GDM1 (cell line): ENCODE measurements at regions not wholly inside any gene's neighbourhood (a gene's known extent, or its start where the extent isn't known, plus 50 kb on each side); places are given as distances from the start of the nearest gene placed in this dataset.

ENCODE experiments used
- DNase-seq: peaks from one replicate; lab custom pipeline; 2025; lab: John Stamatoyannopoulos, UW

DNA sequence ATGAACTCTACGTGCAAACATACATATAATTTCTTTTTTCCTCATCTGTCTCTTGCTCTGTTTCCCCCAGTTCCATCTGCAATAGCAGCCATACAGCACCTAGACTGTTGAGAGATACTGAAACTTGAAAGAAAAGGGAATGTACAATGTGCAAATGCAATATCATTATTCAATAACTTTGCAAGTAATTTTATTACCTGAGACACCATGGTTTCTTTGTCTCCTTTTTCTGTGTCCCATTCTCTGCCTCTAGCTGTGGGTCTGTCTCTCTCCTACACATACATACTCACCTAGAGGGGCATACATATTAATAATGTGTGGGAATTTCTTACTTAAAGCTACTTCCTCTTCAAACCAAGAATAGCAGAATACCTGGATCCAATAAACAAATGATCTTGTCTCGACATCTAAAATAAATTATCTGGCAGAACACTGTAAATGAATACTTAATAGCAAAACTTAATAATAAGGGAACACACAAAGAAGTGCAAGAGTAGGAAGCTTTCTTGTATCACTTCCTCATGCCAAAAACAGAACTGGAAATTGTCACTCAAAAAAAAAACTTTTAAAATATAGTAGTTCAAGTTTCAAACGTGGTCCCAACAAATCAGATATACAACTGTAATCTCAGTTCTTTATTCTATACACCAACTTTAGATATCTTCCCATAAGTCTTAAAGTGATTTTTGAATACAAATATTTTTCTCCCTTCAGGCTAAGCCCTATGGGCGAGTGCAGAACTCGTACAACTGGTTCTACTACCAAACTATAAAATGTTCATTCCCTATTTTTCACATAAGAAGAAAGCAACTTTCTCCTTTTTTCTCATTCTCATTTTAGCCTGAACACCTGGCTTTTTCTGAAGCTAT lies 194.6 kb downstream of the NRIP1 start:
- DNase-seq: no peak

GRCh38 chr21:14866859-14867765 lies 197.7 kb downstream of the NRIP1 start:
- DNase-seq: no peak

DNA sequence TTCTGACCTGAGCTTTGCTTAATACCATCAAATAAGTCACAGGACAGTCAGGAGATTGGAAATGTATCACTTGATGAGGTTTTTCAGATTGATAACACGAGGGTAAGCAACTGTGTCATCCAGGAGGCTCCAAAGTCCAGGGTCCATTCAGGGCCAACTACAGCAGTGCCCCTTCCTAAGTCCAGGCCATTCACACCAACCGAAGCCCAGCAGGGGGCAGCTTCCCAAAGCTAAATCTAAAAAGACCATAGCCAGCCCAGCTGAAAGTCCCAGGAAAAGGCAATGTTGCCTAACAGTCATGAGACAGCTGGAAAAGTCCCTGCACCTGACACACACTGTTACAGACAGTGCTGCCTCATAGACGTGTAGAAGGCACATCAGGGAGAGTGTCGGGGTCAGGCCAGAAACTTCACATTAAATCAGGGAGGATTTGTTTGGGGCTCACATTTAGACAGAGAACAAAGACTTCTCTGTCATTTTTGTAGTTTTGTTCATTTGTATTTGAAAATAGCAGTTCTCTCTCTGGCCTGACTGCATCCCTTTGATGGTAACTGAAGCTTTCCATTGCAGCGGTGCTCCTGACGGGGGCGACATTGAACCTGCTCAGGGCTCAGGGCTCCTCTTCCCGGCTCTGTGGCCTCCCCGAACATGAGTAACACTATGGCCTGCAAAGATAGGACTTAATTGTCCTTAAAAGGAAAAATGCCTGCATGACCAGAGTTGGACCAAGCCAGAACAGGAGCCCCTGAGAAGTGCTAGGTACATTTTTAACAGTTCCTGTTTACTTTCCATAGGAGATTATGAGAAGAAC lies 200.4 kb downstream of the NRIP1 start:
- peak; percentile 65 for DNase-seq

- DNase-seq: no peak
These were observed 201.0 kb downstream of the NRIP1 start for GRCh38 chr21:14863745-14864210.

DNA sequence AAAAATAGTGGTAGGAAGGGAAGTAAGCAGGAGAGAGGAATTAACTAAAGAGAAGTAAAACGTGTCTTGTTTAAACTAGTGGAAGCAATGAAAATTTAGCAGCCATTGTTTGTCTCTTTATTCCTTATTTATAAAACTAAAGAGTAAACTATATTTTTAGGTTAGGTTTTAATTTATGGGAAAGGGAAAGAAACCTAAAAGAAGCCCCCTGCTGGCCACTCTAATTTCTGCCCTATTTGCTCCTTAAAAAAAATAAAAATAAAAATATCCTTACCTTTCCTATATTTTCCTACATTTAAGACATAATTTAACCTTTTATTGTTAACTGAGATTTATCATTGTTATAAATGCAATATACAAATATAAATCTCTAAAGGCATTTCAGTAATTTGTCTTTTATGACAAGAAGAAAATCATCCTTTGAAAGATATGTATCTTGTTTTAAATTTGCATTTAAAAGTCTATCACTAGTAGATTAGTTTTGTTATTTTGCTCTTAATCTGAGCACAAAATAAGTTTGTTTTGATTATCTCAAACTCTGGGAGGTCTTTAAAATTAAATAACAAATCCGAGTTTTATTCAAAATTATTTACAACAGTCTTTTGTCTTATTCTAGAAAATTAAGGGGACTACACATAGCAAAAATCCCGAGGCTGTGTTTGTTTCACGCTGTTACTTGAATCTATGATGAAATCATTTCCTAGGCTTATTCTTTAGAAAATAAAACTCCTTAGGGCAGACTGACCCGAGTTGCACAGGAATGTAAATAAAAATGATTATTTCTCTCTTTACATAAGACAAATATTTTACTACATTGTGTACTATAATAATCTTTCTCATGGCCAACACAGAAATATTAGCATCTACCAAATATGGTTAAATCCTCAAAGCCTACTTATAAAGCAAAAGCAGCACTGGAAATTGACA lies 201.7 kb downstream of the NRIP1 start:
- no peak for DNase-seq

DNA sequence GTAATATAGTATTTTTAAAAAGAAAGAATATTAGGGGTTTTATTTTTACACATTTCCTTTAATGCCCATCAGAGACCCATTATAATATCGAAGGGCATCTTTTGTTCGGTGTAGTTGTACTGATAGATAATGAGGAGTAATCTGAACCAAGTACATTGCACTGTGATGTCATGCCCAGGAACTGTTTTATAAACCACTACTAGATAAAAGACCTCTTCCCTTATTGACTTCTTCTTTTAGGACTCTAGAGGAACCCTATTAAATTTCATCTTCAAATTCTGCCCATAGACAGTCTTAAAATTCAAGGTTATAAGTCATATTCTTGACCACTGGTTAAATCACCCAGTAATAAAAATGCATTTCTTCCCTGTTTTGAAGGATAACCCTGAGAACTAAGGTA lies 206.5 kb downstream of the NRIP1 start:
- no peak for DNase-seq

- DNase-seq: no peak
These were observed 207.3 kb downstream of the NRIP1 start for GRCh38 chr21:14857529-14857928.

- no peak for DNase-seq
These were observed 214.4 kb downstream of the NRIP1 start for GRCh38 chr21:14850394-14850793.

GRCh38 chr21:14846621-14847020 lies 218.2 kb downstream of the NRIP1 start:
- DNase-seq: no peak

- no peak for DNase-seq
These were observed 220.8 kb downstream of the NRIP1 start for GRCh38 chr21:14844001-14844400.

GRCh38 chr21:14842601-14843000 lies 222.2 kb downstream of the NRIP1 start:
- DNase-seq: no peak

DNA sequence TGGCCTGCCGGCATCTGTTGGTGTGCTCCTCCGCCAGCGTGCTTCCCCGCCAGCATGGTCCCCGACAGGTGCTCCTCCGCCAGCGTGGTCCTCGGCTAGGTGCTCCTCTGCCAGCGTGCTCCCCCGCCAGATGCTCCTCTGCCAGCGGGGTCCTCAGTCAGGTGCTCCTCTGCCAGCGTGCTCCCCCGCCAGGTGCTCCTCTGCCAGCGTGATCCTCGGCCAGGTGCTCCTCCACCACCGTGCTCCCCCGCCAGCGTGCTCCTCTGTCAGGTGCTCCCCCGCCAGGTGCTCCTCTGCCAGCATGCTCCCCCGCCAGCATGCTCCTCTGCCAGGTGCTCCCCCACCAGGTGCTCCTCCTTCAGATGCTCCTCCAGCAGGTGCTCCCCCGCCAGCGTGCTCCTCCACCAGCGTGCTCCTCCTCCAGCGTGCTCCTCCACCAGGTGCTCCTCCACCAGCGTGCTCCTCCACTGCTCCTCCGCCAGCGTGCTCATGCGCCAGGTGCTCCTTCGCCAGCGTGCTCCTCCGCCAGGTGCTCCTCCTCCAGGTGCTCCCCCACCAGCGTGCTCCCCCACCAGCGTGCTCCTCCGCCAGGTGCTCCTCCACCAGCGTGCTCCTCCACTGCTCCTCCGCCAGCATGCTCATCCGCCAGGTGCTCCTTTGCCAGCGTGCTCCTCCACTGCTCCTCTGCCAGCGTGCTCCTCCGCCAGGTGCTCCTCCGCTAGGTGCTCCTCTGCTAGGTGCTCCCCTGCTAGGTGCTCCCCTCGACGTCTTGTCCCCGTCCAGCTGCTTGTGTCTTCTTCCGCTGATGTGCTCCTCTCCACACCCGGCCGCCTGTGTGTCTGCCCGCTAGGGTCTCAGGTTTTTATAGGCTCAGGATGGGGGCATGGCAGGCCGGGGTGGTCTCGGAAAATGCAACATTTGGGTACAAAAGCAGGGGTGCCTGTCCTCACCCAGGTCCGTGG lies 223.0 kb downstream of the NRIP1 start:
- DNase-seq: no peak

DNA sequence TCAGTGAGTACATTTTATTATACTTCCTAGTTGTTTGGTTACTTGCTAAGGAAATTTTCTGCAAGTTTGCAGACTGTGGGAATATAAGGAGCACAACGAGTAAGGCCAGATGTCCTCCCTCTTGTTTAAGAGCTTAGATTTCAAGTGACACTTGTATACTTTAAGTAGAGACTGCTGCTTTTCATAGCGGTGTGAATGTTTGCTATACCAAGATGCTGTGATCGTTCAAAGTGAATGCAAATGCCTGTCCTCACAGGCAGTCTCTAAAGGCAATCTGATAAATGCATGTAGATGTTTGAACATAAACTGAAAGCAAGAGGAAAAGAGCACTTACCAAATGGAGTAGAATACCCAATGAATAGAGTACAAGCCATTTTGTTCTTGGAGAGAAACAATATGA lies 226.4 kb downstream of the NRIP1 start:
- DNase-seq: no peak

DNA sequence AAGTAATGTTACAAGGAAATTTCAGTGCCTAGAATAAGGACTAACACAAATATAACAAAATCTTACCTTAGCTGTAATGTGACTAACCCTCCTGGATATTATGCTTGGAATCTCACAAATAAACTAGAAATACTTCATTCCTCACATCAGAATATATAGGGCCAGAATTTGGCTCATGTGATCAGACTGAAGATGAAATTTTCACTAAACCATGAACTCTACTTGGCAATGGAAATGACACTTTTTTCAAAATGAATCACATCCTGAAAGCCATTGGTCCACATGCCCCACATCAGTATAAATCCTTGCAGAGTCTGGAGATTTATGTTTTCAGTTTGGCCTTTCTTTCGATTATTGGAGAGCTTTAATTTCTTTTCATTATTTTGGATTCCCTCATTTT lies 227.8 kb downstream of the NRIP1 start:
- no peak for DNase-seq

- no peak for DNase-seq
These were observed 231.0 kb downstream of the NRIP1 start for GRCh38 chr21:14833666-14834351.

GRCh38 chr21:14833241-14833640 lies 231.6 kb downstream of the NRIP1 start:
- no peak for DNase-seq

- DNase-seq: no peak
These were observed 234.5 kb downstream of the NRIP1 start for GRCh38 chr21:14830307-14830706.

DNA sequence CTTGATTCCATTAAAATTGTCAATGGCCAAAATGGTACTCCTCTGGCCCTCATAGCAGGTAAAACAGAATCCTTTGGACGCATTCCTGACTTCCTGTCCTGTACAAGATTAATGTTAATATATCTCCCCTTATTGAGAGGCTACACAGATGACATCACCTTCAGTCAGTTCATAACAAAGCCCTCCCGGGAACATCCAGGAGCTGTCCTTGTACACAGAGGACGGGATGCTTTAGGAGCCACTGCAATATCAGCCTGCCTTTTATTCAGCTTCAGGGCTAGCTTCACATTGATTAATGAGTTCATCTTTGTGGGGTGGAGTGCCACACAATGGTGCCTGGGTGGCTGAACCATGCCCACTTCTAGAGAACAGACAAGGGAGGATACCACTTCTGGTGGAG lies 235.1 kb downstream of the NRIP1 start:
- no peak for DNase-seq

GRCh38 chr21:14827468-14827867 lies 237.3 kb downstream of the NRIP1 start:
- DNase-seq: no peak
